DND-41 (cell line): ENCODE measurements at regions not wholly inside any gene's neighbourhood (a gene's known extent, or its start where the extent isn't known, plus 50 kb on each side); places are given as distances from the start of the nearest gene placed in this dataset.

Experiments
- EZH2 ChIP-seq: IDR thresholded peaks from 3 replicates; pipeline ENCODE4 v1.6.1; 2012; ENCODE audit warnings: borderline replicate concordance, low read depth, mild to moderate bottlenecking, moderate library complexity, low read length, inconsistent platforms; ENCODE audit not compliant: severe bottlenecking
- TF ChIP-seq, protein P1 (sequence below): IDR thresholded peaks from 2 replicates; pipeline ENCODE4 v1.5.1; 2012; ENCODE audit warnings: borderline replicate concordance, low read length, moderate library complexity, mild to moderate bottlenecking; ENCODE audit not compliant: poor library complexity, severe bottlenecking; ENCODE audit errors: extremely low read depth

DNA sequence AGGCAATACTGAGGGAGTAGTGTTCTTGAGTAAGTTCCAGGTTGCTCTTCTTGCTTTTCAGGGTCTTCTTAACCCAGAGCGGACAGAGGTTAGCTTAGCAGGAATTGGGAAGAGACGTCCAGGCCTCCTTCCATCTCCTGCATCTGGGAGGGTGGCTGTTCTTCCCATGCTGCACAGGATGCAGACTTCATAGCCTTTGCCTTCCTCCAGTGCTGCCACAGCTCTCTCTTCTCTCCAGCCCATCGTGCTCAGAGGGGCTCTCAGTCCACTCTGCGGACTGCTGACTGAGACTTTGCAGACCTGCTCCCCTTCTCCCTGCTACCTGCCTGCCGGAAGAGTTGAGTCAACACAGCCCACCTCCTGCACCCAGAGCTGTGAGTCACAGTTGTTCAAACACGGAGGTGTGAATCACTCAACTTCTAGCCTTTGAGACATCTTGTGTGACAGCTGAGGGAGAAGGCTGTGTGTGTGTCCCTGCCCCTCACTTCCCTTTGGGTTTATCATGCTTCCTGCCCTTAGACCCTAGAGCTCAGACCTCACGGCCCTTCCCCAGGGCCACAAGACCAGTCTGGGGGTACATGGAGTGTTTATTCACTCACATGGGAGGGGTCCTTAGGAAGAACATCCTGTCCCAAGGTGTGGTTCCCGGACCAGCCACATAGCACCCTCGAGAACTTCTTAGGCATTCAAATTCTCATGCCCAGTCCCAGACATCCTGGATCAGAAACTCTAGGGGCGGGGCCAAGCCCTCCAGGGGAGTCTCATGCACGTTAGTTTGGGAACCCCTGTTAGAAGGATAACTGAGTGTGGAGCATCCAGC, 158.3 kb upstream of the CACNA1E start:
- TF ChIP-seq, protein P1, sequence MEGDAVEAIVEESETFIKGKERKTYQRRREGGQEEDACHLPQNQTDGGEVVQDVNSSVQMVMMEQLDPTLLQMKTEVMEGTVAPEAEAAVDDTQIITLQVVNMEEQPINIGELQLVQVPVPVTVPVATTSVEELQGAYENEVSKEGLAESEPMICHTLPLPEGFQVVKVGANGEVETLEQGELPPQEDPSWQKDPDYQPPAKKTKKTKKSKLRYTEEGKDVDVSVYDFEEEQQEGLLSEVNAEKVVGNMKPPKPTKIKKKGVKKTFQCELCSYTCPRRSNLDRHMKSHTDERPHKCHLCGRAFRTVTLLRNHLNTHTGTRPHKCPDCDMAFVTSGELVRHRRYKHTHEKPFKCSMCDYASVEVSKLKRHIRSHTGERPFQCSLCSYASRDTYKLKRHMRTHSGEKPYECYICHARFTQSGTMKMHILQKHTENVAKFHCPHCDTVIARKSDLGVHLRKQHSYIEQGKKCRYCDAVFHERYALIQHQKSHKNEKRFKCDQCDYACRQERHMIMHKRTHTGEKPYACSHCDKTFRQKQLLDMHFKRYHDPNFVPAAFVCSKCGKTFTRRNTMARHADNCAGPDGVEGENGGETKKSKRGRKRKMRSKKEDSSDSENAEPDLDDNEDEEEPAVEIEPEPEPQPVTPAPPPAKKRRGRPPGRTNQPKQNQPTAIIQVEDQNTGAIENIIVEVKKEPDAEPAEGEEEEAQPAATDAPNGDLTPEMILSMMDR = no peak
- TF ChIP-seq EZH2 = no peak
